HepG2 (cell line): ENCODE measurements at regions not wholly inside any gene's neighbourhood (a gene's known extent, or its start where the extent isn't known, plus 50 kb on each side); places are given as distances from the start of the nearest gene placed in this dataset.

ENCODE experiments used
- ATAC-seq: fragments of 200-7000 bp; cut with Tn5 transposase; 3 replicates; pipeline ENCODE4 v1.9.1; 2020; ENCODE audit warnings: mild to moderate bottlenecking, moderate library complexity
- BruUV-seq: library from RNA; stranded (reverse); fragments of 400-500 nt; replicated peaks from 2 replicates; lab custom pipeline; 2021; lab: Mats Ljungman, UMichigan
- CTCF ChIA-PET: fragments of 300-600 bp; formaldehyde crosslinking; extraction: SDS; loops from one replicate; lab custom pipeline; 2021; ENCODE audit warnings: low total read pairs, inconsistent platforms, low intra/inter-chr PET ratio; lab: Yijun Ruan, JAX
- POLR2A ChIA-PET: fragments of 350-600 bp; sonication (Branson Sonifier 250); formaldehyde crosslinking; loops from one replicate; lab custom pipeline; 2020; ENCODE audit warnings: antibody characterized with exemption, inconsistent platforms; lab: Yijun Ruan, JAX
- DNase-seq: peaks from one replicate; pipeline ENCODE4 v3.0.0-alpha.2; 2015; ENCODE audit warnings: low spot score
- FAIRE-seq: peaks from 3 replicates; lab custom pipeline; 2011; peaks lifted over from hg19 to GRCh38; lab: Jason Lieb, UNC
- H2AFZ ChIP-seq: one replicate; pipeline ENCODE4 v1.6.1; 2011; ENCODE audit warnings: low read length, inconsistent platforms
- H3K27ac ChIP-seq: fragments of 300-600 bp; 3 replicates; pipeline ENCODE4 v1.8.0; 2011; ENCODE audit warnings: mixed run types, mild to moderate bottlenecking, mixed read lengths, low read length, inconsistent platforms; ENCODE audit not compliant: insufficient read depth; ENCODE audit errors: extremely low read length
- H3K27me3 ChIP-seq, 2 experiments: fragments of 200-600 bp in 1 of 2; 2 replicates in 1 of 2; 3 replicates in 1 of 2; pipeline versions ENCODE4 v1.6.0 to v1.8.0; 2011; ENCODE audit warnings: low read length in 2 of 2, mild to moderate bottlenecking in 2 of 2, moderate library complexity in 2 of 2, inconsistent platforms in 1 of 2; ENCODE audit not compliant: insufficient read depth in 2 of 2, control insufficient read depth in 1 of 2
- H3K36me3 ChIP-seq, 2 experiments: fragments of 200-600 bp in 1 of 2; replicated peaks in 1 of 2; 2 replicates in 1 of 2; 3 replicates in 1 of 2; pipeline versions ENCODE4 v1.5.1 to v1.8.0; 2011; ENCODE audit warnings: low read length in 2 of 2, inconsistent platforms in 1 of 2; ENCODE audit not compliant: insufficient read depth in 2 of 2, control insufficient read depth in 1 of 2
- H3K4me1 ChIP-seq: 2 replicates; pipeline ENCODE4 v1.5.1; 2012; ENCODE audit warnings: low read length, inconsistent platforms; ENCODE audit not compliant: insufficient read depth
- H3K4me2 ChIP-seq: 2 replicates; pipeline ENCODE4 v1.6.0; 2011; ENCODE audit warnings: low read depth, low read length, inconsistent platforms
- H3K4me3 ChIP-seq, 3 experiments: fragments of 200-600 bp in 1 of 3; sonication (generic), shearing (Covaris generic) in 1 of 3; replicated peaks in 1 of 3; 2 replicates each; pipeline ENCODE4 v1.5.1; 2011 to 2016; ENCODE audit warnings: low read length in 3 of 3, inconsistent platforms in 2 of 3, low read depth in 2 of 3, mild to moderate bottlenecking in 2 of 3, control low read depth in 1 of 3, mixed read lengths in 1 of 3; ENCODE audit not compliant: insufficient read depth in 1 of 3
- H3K79me2 ChIP-seq: one replicate; pipeline ENCODE4 v1.6.1; 2011; ENCODE audit warnings: low read length, inconsistent platforms; ENCODE audit not compliant: insufficient read depth
- H3K9ac ChIP-seq: 2 replicates; pipeline ENCODE4 v1.6.0; 2011; ENCODE audit warnings: mild to moderate bottlenecking, low read depth, low read length, inconsistent platforms; ENCODE audit not compliant: insufficient read depth
- H3K9me3 ChIP-seq: 2 replicates; pipeline ENCODE4 v1.5.1; 2012; ENCODE audit warnings: mild to moderate bottlenecking, low read length
- H4K20me1 ChIP-seq: 2 replicates; pipeline ENCODE4 v1.6.0; 2011; ENCODE audit warnings: inconsistent platforms, mild to moderate bottlenecking, low read length, moderate library complexity; ENCODE audit not compliant: insufficient read depth
- FUBP1 ChIP-seq: sonication (generic); formaldehyde crosslinking; IDR thresholded peaks from 2 replicates; pipeline ENCODE4 v1.5.1; 2020; ENCODE audit warnings: missing genetic modification reagents, mild to moderate bottlenecking, borderline replicate concordance
- HOXA9 ChIP-seq: sonication (generic); formaldehyde crosslinking; IDR thresholded peaks from 2 replicates; pipeline ENCODE4 v1.8.1; 2022; ENCODE audit warnings: missing genetic modification reagents, mild to moderate bottlenecking, moderate library complexity, borderline replicate concordance
- KDM6A ChIP-seq: IDR thresholded peaks from 2 replicates; pipeline ENCODE4 v1.6.1; 2016; ENCODE audit warnings: low read depth
- PCBP2 ChIP-seq: fragments of 200-400 bp; formaldehyde crosslinking; optimal IDR thresholded peaks from 2 replicates; pipeline ENCODE3; 2018; ENCODE audit warnings: low read length, low read depth; ENCODE audit not compliant: poor library complexity, severe bottlenecking
- TBX2 ChIP-seq: sonication (generic); formaldehyde crosslinking; IDR thresholded peaks from 2 replicates; pipeline ENCODE4 v1.5.0; 2020; ENCODE audit warnings: missing genetic modification reagents, mild to moderate bottlenecking, borderline replicate concordance
- ZNF160 ChIP-seq: sonication (generic); formaldehyde crosslinking; IDR thresholded peaks from 2 replicates; pipeline ENCODE4 v1.8.0; 2022; ENCODE audit warnings: mild to moderate bottlenecking, inconsistent platforms, missing genetic modification reagents
- ZSCAN25 ChIP-seq: sonication (generic); formaldehyde crosslinking; IDR thresholded peaks from 2 replicates; pipeline ENCODE4 v1.8.0; 2022; ENCODE audit warnings: mild to moderate bottlenecking, missing genetic modification reagents
- WGBS: methylation state at CpG from one replicate; pipeline ENCODE4 v1.1.6; 2017; ENCODE audit warnings: low lambda C conversion rate; 5-methylcytosine and 5-hydroxymethylcytosine counted together
- in situ Hi-C: cut with HindIII; loops from 2 replicates; pipeline ENCODE4 v1.10.0; 2017; ENCODE audit warnings: low pct_unique_long_range_greater_than_20kb; ENCODE audit not compliant: extremely low pct_ligation_motif_present
- intact Hi-C: fragments of 100-400 bp; cut with micrococcal nuclease; formaldehyde crosslinking; loops from one replicate; pipeline ENCODE4 v1.10.0; 2022; ENCODE audit not compliant: unreplicated experiment
- TF ChIP-seq, protein P1 (sequence below): sonication (generic); formaldehyde crosslinking; conservative IDR thresholded peaks from 2 replicates; pipeline ENCODE4 v1.4.0; 2020; ENCODE audit warnings: missing genetic modification reagents
- TF ChIP-seq, protein P2 (sequence below): sonication (generic); formaldehyde crosslinking; IDR thresholded peaks from 2 replicates; pipeline ENCODE4 v1.8.1; 2023; ENCODE audit warnings: mild to moderate bottlenecking, moderate library complexity, missing genetic modification reagents

DNA sequence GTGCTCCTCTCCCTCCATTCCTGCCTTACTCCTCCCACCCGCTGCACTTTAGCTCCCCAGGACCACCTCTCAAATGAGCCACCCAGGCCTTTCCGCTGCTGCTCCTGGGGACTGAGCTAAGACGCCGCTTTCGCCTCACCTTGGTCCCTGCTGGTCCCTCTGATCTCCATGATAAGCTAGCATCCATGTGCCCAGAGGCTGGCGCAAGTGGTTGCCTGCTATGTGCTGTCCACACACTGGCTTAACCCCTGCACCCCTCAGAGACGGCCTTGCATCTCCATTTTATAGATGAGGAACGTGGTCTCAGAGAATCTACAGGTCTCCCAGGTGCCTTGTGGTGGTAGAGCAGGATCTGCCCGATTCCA, 160.1 kb upstream of the PMEPA1 start (continued):
- TF ChIP-seq TBX2 (no peak), HOXA9 (CRISPR knock-in tag) (no peak)

DNA sequence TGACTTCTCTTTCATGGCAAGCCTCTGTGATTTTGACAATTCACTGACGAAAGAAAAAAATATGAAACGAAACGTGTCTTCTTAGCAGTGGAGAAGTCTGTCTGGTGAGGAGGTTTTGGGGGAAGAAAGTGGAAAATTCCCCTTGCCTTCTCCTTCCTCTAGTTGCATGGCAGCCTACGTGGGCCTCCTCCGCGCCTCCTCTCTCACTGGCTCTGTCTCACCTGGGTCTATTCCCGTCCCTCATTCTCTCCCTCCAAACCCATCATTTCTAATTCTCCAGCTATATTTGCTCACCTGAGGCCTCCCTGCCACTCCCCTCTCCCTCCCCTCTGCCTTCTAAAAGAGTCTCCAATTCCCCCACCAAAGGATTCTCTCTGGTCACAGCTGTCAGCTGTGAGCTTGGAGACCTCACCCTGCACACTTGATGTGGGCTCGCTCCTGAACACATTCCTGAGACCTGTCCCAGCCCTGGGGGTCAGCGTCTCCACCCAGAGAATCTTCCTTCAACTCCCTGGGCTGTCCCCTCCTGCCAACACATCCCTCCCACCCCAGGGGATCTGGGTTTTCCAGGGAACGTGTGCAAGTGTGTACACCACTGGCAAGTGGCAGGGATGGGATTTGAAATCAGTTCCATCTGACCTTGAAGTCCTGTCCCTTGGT, 159.6 kb upstream of the PMEPA1 start:
- Histone ChIP-seq H3K9ac (no peak overlapping the region), H3K4me2 (no peak overlapping the region), H4K20me1 (no peaks in the 10 kb centered on the region), H3K79me2 (no peaks in the 10 kb centered on the region), H3K27ac (no peak overlapping the region), H3K9me3 (no peaks in the 10 kb centered on the region), H2AFZ (no peak overlapping the region), H3K36me3 (no peaks in the 10 kb centered on the region), H3K4me1 (no peaks in the 10 kb centered on the region), H3K27me3 (peaks cover 9 to 61% of the 10 kb centered on the region in 2 experiments; a peak in 4 of 5 replicates), H3K4me3 (no peak overlapping the region)
- ChIA-PET POLR2A (no interaction called here), CTCF (no interaction called here)
- no TSS peak for BruUV-seq
- in situ Hi-C loops (no loop called here), intact Hi-C loops (no loop called here)
- 4% methylated on average over 10 of the region's 10 CpGs for WGBS
- no peak for TF ChIP-seq ZNF160
- TF ChIP-seq, protein P1, sequence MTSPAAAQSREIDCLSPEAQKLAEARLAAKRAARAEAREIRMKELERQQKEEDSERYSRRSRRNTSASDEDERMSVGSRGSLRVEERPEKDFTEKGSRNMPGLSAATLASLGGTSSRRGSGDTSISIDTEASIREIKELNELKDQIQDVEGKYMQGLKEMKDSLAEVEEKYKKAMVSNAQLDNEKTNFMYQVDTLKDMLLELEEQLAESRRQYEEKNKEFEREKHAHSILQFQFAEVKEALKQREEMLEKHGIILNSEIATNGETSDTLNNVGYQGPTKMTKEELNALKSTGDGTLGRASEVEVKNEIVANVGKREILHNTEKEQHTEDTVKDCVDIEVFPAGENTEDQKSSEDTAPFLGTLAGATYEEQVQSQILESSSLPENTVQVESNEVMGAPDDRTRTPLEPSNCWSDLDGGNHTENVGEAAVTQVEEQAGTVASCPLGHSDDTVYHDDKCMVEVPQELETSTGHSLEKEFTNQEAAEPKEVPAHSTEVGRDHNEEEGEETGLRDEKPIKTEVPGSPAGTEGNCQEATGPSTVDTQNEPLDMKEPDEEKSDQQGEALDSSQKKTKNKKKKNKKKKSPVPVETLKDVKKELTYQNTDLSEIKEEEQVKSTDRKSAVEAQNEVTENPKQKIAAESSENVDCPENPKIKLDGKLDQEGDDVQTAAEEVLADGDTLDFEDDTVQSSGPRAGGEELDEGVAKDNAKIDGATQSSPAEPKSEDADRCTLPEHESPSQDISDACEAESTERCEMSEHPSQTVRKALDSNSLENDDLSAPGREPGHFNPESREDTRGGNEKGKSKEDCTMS (CRISPR knock-in tag), result no peak
- no peak for TF ChIP-seq ZSCAN25 (CRISPR knock-in tag)
- no peak for TF ChIP-seq PCBP2
- TF ChIP-seq, protein P2, sequence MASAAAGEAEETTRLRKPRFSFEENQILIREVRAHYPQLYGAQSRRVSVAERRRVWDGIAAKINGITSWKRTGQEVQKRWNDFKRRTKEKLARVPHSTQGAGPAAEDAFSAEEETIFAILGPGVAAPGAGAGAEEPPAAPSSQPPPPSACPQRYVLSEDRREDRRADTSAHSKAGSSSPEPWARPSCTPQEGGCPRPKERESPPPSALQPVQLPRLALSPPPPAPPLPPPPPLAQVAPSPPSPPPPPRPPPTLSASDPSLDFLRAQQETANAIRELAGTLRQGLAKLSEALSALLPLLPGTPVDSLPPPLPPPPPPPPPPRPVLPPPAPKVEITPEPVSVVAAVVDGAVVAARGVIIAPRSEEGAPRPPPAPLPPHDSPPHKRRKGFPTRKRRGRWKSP (CRISPR knock-in tag), result no peak
- no peak for TF ChIP-seq KDM6A
- TF ChIP-seq FUBP1 (CRISPR knock-in tag), result no peak
- no peak for ATAC-seq
- no peak for DNase-seq
- FAIRE-seq, result no peak
